ENCODE measurements at regions not wholly inside any gene's neighbourhood (a gene's known extent, or its start where the extent isn't known, plus 50 kb on each side); places are given as distances from the start of the nearest gene placed in this dataset.

DNA sequence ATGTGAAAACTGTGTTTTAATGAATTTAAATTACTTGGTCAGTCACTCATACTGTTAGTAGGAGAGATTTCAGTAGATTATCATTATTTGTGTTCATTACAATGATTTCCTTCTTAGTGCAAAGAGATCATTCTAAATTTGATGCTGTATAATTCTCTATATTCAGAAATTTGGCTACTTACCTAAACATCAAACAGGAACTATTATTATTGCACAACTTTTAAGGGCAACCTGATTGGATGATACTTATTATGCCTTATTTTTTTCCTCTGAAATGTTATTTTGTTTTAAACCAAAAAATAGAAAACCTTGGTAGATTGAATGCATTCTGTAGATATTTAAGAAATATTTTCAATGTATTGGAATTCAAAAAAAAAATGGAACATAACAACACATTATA, 436.4 kb upstream of the PCDH15 start:
- TF ChIP-seq, protein P1, sequence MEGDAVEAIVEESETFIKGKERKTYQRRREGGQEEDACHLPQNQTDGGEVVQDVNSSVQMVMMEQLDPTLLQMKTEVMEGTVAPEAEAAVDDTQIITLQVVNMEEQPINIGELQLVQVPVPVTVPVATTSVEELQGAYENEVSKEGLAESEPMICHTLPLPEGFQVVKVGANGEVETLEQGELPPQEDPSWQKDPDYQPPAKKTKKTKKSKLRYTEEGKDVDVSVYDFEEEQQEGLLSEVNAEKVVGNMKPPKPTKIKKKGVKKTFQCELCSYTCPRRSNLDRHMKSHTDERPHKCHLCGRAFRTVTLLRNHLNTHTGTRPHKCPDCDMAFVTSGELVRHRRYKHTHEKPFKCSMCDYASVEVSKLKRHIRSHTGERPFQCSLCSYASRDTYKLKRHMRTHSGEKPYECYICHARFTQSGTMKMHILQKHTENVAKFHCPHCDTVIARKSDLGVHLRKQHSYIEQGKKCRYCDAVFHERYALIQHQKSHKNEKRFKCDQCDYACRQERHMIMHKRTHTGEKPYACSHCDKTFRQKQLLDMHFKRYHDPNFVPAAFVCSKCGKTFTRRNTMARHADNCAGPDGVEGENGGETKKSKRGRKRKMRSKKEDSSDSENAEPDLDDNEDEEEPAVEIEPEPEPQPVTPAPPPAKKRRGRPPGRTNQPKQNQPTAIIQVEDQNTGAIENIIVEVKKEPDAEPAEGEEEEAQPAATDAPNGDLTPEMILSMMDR (IDR thresholded peaks at IDR 0.05; ENCODE audit: low read length): no peak
- no peak for TF ChIP-seq EZH2 (optimal IDR thresholded peaks at IDR 0.05; ENCODE audit: low read depth, low read length)
- TF ChIP-seq EZH2phosphoT487 (IDR thresholded peaks at IDR 0.05; ENCODE audit: low read length): no peak
